OCI-LY1 (cell line): ENCODE measurements at regions not wholly inside any gene's neighbourhood (a gene's known extent, or its start where the extent isn't known, plus 50 kb on each side); places are given as distances from the start of the nearest gene placed in this dataset.

Source experiments
- H2AFZ ChIP-seq: fragments of 200-600 bp; sonication (generic), shearing (Covaris generic); 2 replicates; pipeline ENCODE4 v1.6.0; 2014; ENCODE audit warnings: antibody characterized with exemption, mild to moderate bottlenecking, low read length
- H3F3A ChIP-seq: fragments of 200-600 bp; sonication (generic), shearing (Covaris generic); 2 replicates; pipeline ENCODE4 v1.6.0; 2014; ENCODE audit warnings: mild to moderate bottlenecking, antibody characterized with exemption, low read length, moderate library complexity; ENCODE audit not compliant: insufficient read depth
- H3K27ac ChIP-seq: fragments of 200-600 bp; sonication (generic); 2 replicates; pipeline ENCODE4 v1.5.1; 2014; ENCODE audit warnings: low read length, mixed run types, mild to moderate bottlenecking, low read depth; ENCODE audit not compliant: poor library complexity, severe bottlenecking
- H3K27me3 ChIP-seq: fragments of 200-600 bp; sonication (generic); 2 replicates; pipeline ENCODE4 v1.6.0; 2014; ENCODE audit warnings: antibody characterized with exemption, mild to moderate bottlenecking, low read length, moderate library complexity; ENCODE audit not compliant: insufficient read depth
- H3K36me3 ChIP-seq: fragments of 200-600 bp; sonication (generic); 2 replicates; pipeline ENCODE4 v1.6.1; 2014; ENCODE audit warnings: mild to moderate bottlenecking, antibody characterized with exemption, low read length, moderate library complexity, mixed read lengths; ENCODE audit not compliant: insufficient read depth
- H3K4me1 ChIP-seq: fragments of 200-600 bp; sonication (generic); 2 replicates; pipeline ENCODE4 v1.5.1; 2014; ENCODE audit warnings: mild to moderate bottlenecking, low read length, moderate library complexity; ENCODE audit not compliant: insufficient read depth, severe bottlenecking
- H3K4me2 ChIP-seq: fragments of 200-600 bp; sonication (generic), shearing (Covaris generic); 2 replicates; pipeline ENCODE4 v1.6.1; 2014; ENCODE audit warnings: low read length
- H3K4me3 ChIP-seq: fragments of 200-600 bp; sonication (generic); 2 replicates; pipeline ENCODE4 v1.5.1; 2014; ENCODE audit warnings: low read length, low read depth, mild to moderate bottlenecking, mixed read lengths; ENCODE audit not compliant: poor library complexity, severe bottlenecking
- H3K79me2 ChIP-seq: fragments of 200-600 bp; shearing (Covaris generic); 2 replicates; pipeline ENCODE4 v1.6.1; 2016; ENCODE audit warnings: mixed run types, low read length, mixed read lengths; ENCODE audit not compliant: insufficient read depth
- H3K9ac ChIP-seq: fragments of 200-600 bp; sonication (generic), shearing (Covaris generic); 2 replicates; pipeline ENCODE4 v1.6.1; 2014; ENCODE audit warnings: mild to moderate bottlenecking, low read length, mixed read lengths
- H3K9me2 ChIP-seq: fragments of 200-600 bp; sonication (generic), shearing (Covaris generic); 2 replicates; pipeline ENCODE4 v1.6.1; 2014; ENCODE audit warnings: low read depth, mild to moderate bottlenecking, low read length, mixed read lengths
- H3K9me3 ChIP-seq: fragments of 200-600 bp; shearing (Covaris generic); 2 replicates; pipeline ENCODE4 v1.6.1; 2014; ENCODE audit warnings: low read length, mixed read lengths
- H4K20me1 ChIP-seq: fragments of 200-600 bp; sonication (generic), shearing (Covaris generic); 2 replicates; pipeline ENCODE4 v1.6.0; 2016; ENCODE audit warnings: mild to moderate bottlenecking, low read length; ENCODE audit not compliant: insufficient read depth
- EZH2 ChIP-seq: fragments of 200-600 bp; sonication (generic), shearing (Covaris generic); IDR thresholded peaks from 2 replicates; pipeline ENCODE4 v1.8.0; 2017; ENCODE audit warnings: borderline replicate concordance, mixed run types, mild to moderate bottlenecking, antibody characterized with exemption, low read length, moderate library complexity, mixed read lengths
- TF ChIP-seq, protein P1 (sequence below): fragments of 200-600 bp; sonication (generic), shearing (Covaris generic); IDR thresholded peaks from 2 replicates; pipeline ENCODE4 v1.5.1; 2017; ENCODE audit warnings: mild to moderate bottlenecking, antibody characterized with exemption, low read length, moderate library complexity, mixed read lengths

DNA sequence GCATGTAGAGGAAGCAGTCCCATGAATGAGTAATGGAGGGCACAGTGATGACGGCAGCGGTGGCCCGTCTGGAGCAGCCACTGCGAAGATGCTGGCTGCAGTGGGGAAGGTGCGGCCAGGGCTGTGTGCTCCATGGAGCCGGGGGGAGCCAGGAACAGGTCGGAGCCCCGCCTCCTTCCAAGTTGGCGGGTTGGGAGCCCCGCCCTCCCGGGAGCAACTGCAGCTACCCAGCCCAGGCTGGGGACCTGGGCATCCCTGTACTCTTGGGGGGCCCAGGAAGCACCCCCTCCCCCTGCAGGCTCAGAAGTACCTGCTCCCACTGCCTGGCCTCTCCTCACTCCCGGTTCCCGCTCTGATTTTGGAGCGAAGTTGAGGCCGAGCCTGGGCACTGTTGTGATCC lies 175.1 kb upstream of the ADCY1 start:
- H3K27ac ChIP-seq: no peak overlapping the region
- H3K4me2 ChIP-seq: no peak overlapping the region
- H3K9me3 ChIP-seq: 0 out of 2 replicates have a peak, but pooled peaks cover 4% of the 10 kb centered on the region
- no peaks in the 10 kb centered on the region for H4K20me1 ChIP-seq
- no peaks in the 10 kb centered on the region for H3K36me3 ChIP-seq
- H2AFZ ChIP-seq: no peak overlapping the region
- no peaks in the 10 kb centered on the region for H3F3A ChIP-seq
- H3K4me1 ChIP-seq: no peaks in the 10 kb centered on the region
- no peak overlapping the region for H3K4me3 ChIP-seq
- H3K79me2 ChIP-seq: no peaks in the 10 kb centered on the region
- no peak overlapping the region for H3K9ac ChIP-seq
- 0 out of 2 replicates have a peak, but pooled peaks cover 3% of the 10 kb centered on the region for H3K27me3 ChIP-seq
- no peak for TF ChIP-seq EZH2
- TF ChIP-seq, protein P1, sequence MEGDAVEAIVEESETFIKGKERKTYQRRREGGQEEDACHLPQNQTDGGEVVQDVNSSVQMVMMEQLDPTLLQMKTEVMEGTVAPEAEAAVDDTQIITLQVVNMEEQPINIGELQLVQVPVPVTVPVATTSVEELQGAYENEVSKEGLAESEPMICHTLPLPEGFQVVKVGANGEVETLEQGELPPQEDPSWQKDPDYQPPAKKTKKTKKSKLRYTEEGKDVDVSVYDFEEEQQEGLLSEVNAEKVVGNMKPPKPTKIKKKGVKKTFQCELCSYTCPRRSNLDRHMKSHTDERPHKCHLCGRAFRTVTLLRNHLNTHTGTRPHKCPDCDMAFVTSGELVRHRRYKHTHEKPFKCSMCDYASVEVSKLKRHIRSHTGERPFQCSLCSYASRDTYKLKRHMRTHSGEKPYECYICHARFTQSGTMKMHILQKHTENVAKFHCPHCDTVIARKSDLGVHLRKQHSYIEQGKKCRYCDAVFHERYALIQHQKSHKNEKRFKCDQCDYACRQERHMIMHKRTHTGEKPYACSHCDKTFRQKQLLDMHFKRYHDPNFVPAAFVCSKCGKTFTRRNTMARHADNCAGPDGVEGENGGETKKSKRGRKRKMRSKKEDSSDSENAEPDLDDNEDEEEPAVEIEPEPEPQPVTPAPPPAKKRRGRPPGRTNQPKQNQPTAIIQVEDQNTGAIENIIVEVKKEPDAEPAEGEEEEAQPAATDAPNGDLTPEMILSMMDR: no peak
- no peaks in the 10 kb centered on the region for H3K9me2 ChIP-seq

DNA sequence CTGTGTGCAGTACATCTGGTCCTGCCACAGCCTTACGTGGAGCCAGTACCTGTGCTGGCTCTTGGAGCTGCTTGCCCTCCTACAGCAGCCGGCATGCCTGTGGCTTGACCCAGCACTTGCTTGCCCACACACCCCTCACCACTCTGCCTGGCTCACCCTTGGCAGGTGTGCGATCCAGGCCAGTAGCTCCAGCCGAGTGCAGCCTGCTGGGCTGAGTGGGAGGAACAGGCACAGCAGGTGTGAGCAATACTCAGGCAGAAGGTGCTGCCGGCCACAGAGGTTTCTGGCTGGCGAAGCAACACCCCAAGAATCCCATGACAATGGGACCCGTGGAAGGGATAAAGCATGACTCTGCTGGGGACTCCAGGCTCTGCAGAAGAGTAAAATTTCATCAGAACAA lies 173.5 kb upstream of the ADCY1 start:
- no peak overlapping the region for H2AFZ ChIP-seq
- H3F3A ChIP-seq: no peaks in the 10 kb centered on the region
- no peaks in the 10 kb centered on the region for H3K79me2 ChIP-seq
- H3K27ac ChIP-seq: no peak overlapping the region
- no peaks in the 10 kb centered on the region for H3K9me3 ChIP-seq
- TF ChIP-seq, protein P1: no peak
- no peak for TF ChIP-seq EZH2
- H3K4me1 ChIP-seq: no peaks in the 10 kb centered on the region
- no peak overlapping the region for H3K4me3 ChIP-seq
- no peaks in the 10 kb centered on the region for H3K9me2 ChIP-seq
- no peaks in the 10 kb centered on the region for H4K20me1 ChIP-seq
- no peaks in the 10 kb centered on the region for H3K36me3 ChIP-seq
- no peak overlapping the region for H3K9ac ChIP-seq
- H3K27me3 ChIP-seq: 0 out of 2 replicates have a peak, but pooled peaks cover 3% of the 10 kb centered on the region
- no peak overlapping the region for H3K4me2 ChIP-seq

DNA sequence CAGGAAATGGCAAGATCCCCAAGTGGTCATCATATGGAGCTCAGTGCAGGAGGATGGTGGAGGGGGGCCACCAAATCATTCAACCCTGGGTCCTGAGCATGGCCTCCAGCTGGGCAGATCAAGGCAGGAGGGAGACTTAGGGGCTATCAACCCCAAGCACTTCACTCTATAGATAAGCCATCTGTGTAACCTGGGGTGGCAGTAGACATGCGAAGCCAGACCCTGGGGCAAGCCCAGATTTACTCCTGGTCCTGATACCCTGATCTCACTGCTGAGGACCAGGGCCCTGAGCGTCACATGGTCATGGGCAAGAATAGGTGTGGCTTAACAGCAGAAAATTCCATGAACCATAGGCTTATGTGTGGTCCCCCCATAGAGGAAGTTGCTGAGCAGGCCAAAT lies 173.0 kb upstream of the ADCY1 start:
- Histone ChIP-seq H3K9me3 (no peaks in the 10 kb centered on the region), H3F3A (no peaks in the 10 kb centered on the region)

More for the DNA sequence above, 173.0 kb upstream of the ADCY1 start:
- no peaks in the 10 kb centered on the region for H4K20me1 ChIP-seq
- no peaks in the 10 kb centered on the region for H3K9me2 ChIP-seq
- no peaks in the 10 kb centered on the region for H3K4me1 ChIP-seq
- no peak overlapping the region for H3K4me3 ChIP-seq
- H3K27me3 ChIP-seq: 0 out of 2 replicates have a peak, but pooled peaks cover 3% of the 10 kb centered on the region
- H3K27ac ChIP-seq: no peak overlapping the region
- no peak overlapping the region for H2AFZ ChIP-seq
- no peak overlapping the region for H3K4me2 ChIP-seq
- H3K9ac ChIP-seq: no peak overlapping the region
- TF ChIP-seq, protein P1: no peak
- TF ChIP-seq EZH2: no peak
- no peaks in the 10 kb centered on the region for H3K79me2 ChIP-seq
- no peaks in the 10 kb centered on the region for H3K36me3 ChIP-seq
